ENCODE measurements at regions not wholly inside any gene's neighbourhood (a gene's known extent, or its start where the extent isn't known, plus 50 kb on each side); places are given as distances from the start of the nearest gene placed in this dataset.

GRCh38 chr16:79758615-79759346 is 158.2 kb upstream of the MAF start:
- ATAC-seq, result no peak
- no peak for TF ChIP-seq CSDC2 (CRISPR knock-in tag; IDR thresholded peaks at IDR 0.05)
- TF ChIP-seq ZNF565 (CRISPR knock-in tag; conservative IDR thresholded peaks at IDR 0.05; ENCODE audit: low read depth), result no peak
- no peak for TF ChIP-seq BACH2 (CRISPR knock-in tag; IDR thresholded peaks at IDR 0.05; ENCODE audit: borderline replicate concordance)
- no peak for TF ChIP-seq CSRNP3 (CRISPR knock-in tag; IDR thresholded peaks at IDR 0.05)
- no peak for TF ChIP-seq ESRRG (CRISPR knock-in tag; IDR thresholded peaks at IDR 0.05)
- no peak for TF ChIP-seq TCF4 (CRISPR knock-in tag; IDR thresholded peaks at IDR 0.05; ENCODE audit: borderline replicate concordance)
- TF ChIP-seq RARB (CRISPR knock-in tag; IDR thresholded peaks at IDR 0.05), result no peak
- TF ChIP-seq OSR1 (CRISPR knock-in tag; IDR thresholded peaks at IDR 0.05), result no peak
- TF ChIP-seq ZC3H10 (CRISPR knock-in tag; IDR thresholded peaks at IDR 0.05), result no peak
- no peak for TF ChIP-seq ISL1 (CRISPR knock-in tag; IDR thresholded peaks at IDR 0.05)
- no peak for TF ChIP-seq ZNF8 (CRISPR knock-in tag; IDR thresholded peaks at IDR 0.05)
- TF ChIP-seq ZNF70 (CRISPR knock-in tag; IDR thresholded peaks at IDR 0.05), result no peak
- no peak for TF ChIP-seq POU6F1 (CRISPR knock-in tag; IDR thresholded peaks at IDR 0.05; ENCODE audit: borderline replicate concordance, low read depth)
- TF ChIP-seq ZFP3 (CRISPR knock-in tag; IDR thresholded peaks at IDR 0.05), result no peak
- no peak for TF ChIP-seq PPARA (CRISPR knock-in tag; IDR thresholded peaks at IDR 0.05; ENCODE audit: borderline replicate concordance)
- TF ChIP-seq ZFP30 (CRISPR knock-in tag; IDR thresholded peaks at IDR 0.05), result no peak
- no peak for TF ChIP-seq GLIS3 (CRISPR knock-in tag; IDR thresholded peaks at IDR 0.05)
- TF ChIP-seq ARNTL (CRISPR knock-in tag; IDR thresholded peaks at IDR 0.05; ENCODE audit: borderline replicate concordance, low read depth), result no peak

GRCh38 chr16:79757968-79758367 is 157.4 kb upstream of the MAF start:
- ATAC-seq, result no peak
- TF ChIP-seq BACH2 (CRISPR knock-in tag; IDR thresholded peaks at IDR 0.05; ENCODE audit: borderline replicate concordance), result no peak
- no peak for TF ChIP-seq TOX (CRISPR knock-in tag; IDR thresholded peaks at IDR 0.05; ENCODE audit: borderline replicate concordance)
- TF ChIP-seq CREB5 (CRISPR knock-in tag; IDR thresholded peaks at IDR 0.05; ENCODE audit: low read depth), result no peak
- no peak for TF ChIP-seq SNAI2 (CRISPR knock-in tag; IDR thresholded peaks at IDR 0.05)
- no peak for TF ChIP-seq PPARA (CRISPR knock-in tag; IDR thresholded peaks at IDR 0.05; ENCODE audit: borderline replicate concordance)
- no peak for TF ChIP-seq ZNF70 (CRISPR knock-in tag; IDR thresholded peaks at IDR 0.05)
- TF ChIP-seq TSHZ2 (CRISPR knock-in tag; IDR thresholded peaks at IDR 0.05), result no peak
- no peak for TF ChIP-seq ESRRG (CRISPR knock-in tag; IDR thresholded peaks at IDR 0.05)
- TF ChIP-seq ZFP30 (CRISPR knock-in tag; IDR thresholded peaks at IDR 0.05), result no peak
- no peak for TF ChIP-seq OSR1 (CRISPR knock-in tag; IDR thresholded peaks at IDR 0.05)
- no peak for TF ChIP-seq ISL1 (CRISPR knock-in tag; IDR thresholded peaks at IDR 0.05)
- TF ChIP-seq ZFP3 (CRISPR knock-in tag; IDR thresholded peaks at IDR 0.05), result no peak
- no peak for TF ChIP-seq POU6F1 (CRISPR knock-in tag; IDR thresholded peaks at IDR 0.05; ENCODE audit: borderline replicate concordance, low read depth)
- TF ChIP-seq ZNF8 (CRISPR knock-in tag; IDR thresholded peaks at IDR 0.05), result no peak
- no peak for TF ChIP-seq CSRNP3 (CRISPR knock-in tag; IDR thresholded peaks at IDR 0.05)
